HG03280 (cell line): ENCODE measurements at regions not wholly inside any gene's neighbourhood (a gene's known extent, or its start where the extent isn't known, plus 50 kb on each side); places are given as distances from the start of the nearest gene placed in this dataset.

Experiments
- ATAC-seq: cut with Tn5 transposase; IDR thresholded peaks from one replicate; pipeline ENCODE4 v1.9.1; 2021; ENCODE audit warnings: mild to moderate bottlenecking, moderate library complexity; ENCODE audit not compliant: unreplicated experiment

GRCh38 chr6:127641905-127642304 lies 64.9 kb downstream of the C6orf58 start:
- ATAC-seq, result peak; percentile 77
